ENCODE measurements at regions not wholly inside any gene's neighbourhood (a gene's known extent, or its start where the extent isn't known, plus 50 kb on each side); places are given as distances from the start of the nearest gene placed in this dataset.
"Not testable (repeated sequence)": the region's sequence is repeated elsewhere in the genome, so short reads cannot be mapped to it uniquely, and the experiment has no call there.

DNA sequence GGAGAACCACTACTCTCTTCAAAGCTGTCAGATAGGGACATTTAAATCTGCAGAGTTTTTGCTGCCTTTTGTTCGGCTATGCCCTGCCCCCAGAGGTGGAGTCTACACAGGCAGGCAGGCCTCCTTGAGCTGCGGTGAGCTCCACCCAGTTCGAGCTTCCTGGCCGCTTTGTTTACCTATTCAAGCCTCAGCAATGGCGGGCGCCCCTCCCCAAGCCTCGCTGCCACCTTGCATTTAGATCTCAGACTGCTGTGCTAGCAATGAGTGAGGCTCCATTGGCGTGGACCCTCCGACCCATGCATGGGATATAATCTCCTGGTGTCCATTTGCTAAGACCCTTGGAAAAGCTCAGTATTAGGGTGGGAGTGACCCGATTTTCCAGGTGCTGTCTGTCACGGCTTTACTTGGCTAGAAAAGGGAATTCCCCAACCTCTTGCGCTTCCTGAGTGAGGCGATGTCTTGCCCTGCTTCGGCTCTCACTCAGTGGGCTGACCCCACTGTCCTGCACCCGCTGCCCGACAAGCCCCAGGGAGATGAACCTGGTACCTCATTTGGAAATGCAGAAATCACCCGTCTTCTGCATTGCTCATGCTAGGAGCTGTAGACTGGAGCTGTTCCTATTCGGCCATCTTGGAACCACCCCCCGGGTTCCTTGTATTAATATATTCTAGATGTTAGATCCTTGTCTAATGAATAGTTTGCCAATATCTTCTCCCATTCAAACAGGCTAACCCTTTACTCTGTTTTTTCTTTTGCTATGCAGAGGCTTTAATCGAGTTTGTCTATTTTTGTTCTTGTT is 113.8 kb downstream of the COX7C start:
- TF ChIP-seq, protein P1, sequence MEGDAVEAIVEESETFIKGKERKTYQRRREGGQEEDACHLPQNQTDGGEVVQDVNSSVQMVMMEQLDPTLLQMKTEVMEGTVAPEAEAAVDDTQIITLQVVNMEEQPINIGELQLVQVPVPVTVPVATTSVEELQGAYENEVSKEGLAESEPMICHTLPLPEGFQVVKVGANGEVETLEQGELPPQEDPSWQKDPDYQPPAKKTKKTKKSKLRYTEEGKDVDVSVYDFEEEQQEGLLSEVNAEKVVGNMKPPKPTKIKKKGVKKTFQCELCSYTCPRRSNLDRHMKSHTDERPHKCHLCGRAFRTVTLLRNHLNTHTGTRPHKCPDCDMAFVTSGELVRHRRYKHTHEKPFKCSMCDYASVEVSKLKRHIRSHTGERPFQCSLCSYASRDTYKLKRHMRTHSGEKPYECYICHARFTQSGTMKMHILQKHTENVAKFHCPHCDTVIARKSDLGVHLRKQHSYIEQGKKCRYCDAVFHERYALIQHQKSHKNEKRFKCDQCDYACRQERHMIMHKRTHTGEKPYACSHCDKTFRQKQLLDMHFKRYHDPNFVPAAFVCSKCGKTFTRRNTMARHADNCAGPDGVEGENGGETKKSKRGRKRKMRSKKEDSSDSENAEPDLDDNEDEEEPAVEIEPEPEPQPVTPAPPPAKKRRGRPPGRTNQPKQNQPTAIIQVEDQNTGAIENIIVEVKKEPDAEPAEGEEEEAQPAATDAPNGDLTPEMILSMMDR (conservative IDR thresholded peaks at IDR 0.05; ENCODE audit: low read length): not testable (repeated sequence)
- not testable (repeated sequence) for TF ChIP-seq EZH2phosphoT487 (IDR thresholded peaks at IDR 0.05; ENCODE audit: borderline replicate concordance, low read depth, low read length)

All from OCI-LY7 (cell line).